ENCODE measurements at regions not wholly inside any gene's neighbourhood (a gene's known extent, or its start where the extent isn't known, plus 50 kb on each side); places are given as distances from the start of the nearest gene placed in this dataset.
A peak's percentile ranks its signal among the peaks of the same experiment; 100 is the strongest.

DNA sequence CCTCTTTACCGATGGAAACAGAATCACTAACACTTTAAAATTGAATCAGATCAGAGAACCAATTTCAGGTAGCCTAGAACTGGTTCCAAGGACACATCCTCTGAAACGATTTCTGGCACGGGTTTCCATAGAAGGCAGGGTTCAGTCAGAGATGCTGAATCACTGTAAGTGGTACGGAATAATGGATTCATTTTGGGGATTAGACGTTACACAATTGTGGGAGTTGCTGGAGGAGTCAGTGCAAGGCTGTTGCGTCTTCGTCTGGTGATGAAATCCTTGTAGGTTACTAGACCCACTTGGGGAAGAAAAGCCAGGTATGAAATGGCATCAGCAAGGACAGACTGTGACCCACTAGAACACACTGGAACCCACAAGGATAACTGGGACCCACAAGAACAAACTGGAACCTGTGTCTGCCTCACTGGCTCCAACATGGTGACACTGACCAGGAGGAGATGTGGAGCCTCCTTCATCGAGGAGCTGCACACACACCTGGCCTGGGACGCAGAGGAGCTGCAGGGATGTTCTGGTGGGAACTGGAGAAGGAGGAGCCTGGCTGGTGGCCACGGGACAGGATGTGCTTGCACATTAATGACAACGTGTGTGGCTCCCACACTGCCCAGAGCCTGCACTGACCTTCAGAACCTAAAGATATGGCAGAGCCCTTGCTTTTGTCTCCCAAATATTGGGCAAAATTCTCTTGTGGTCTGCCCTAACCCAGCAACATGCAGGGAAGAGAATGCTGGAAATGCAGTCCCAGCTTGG, 105.1 kb downstream of the TRAPPC11 start:
- DNase-seq (ENCODE audit: low spot score), result no peak

GRCh38 chr4:183765251-183765911, 106.3 kb downstream of the TRAPPC11 start:
- DNase-seq (ENCODE audit: low spot score), result no peak

DNA sequence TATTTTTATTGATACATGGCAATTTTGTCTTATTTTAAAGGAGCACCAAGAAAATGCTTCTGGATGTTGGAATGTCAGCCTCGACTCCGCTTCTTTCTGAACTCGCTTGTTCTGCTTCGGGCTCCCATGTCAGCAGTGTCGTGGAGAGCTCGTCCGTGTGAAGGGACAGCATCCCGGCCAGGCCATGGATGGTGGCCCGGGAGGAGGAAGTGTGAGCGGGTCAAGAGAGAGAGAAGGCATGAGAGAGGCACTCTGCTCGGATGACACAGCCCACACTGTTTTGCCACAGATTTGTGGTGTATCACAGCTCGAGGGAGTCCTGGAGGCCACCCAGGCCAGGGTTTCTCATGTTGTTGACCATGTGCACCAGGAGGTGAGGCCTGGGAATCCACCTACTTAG, 107.0 kb downstream of the TRAPPC11 start:
- DNase-seq (ENCODE audit: low spot score), result no peak

DNA sequence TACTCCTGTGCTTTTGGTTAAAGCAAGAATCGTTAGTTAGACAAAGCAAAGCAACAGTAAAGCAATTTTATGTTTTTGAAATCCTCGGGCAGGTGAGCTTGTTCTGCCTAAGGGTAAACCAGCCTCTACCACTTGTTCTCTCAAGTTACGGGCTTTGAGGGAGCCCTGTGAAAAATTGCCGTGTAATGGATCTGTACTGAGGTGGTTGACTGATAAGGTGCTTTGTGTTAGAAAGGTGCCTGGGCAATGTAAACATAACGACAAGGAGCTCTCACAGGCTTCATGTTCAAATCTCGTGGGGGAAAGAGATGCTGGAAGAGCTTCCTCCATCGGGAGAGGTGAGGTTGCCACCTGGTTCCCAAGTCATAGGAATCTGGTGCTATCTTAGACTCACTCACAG, 111.8 kb downstream of the TRAPPC11 start:
- no peak for DNase-seq (ENCODE audit: low spot score)

GRCh38 chr4:183772361-183772760, 113.3 kb downstream of the TRAPPC11 start:
- DNase-seq (ENCODE audit: low spot score), result no peak

DNA sequence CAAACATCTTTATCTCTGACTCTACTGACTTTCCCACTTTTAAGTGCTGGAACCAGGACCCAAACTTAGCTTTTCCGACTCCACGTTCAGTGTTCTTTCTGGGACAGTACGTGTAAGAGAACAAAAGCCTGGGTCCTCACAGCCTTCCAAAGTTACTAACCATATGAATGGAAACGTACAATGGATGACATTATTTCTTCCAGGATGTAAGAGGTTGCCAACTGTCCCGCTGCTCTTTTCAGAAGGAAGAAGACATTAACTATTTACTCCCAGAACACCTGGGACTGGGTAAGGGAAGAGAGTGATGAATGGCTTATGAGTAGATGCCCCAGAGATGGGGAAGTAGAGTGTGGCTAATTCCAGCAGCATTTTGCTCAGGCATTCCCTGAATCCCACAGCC, 114.7 kb downstream of the TRAPPC11 start:
- DNase-seq (ENCODE audit: low spot score), result no peak

DNA sequence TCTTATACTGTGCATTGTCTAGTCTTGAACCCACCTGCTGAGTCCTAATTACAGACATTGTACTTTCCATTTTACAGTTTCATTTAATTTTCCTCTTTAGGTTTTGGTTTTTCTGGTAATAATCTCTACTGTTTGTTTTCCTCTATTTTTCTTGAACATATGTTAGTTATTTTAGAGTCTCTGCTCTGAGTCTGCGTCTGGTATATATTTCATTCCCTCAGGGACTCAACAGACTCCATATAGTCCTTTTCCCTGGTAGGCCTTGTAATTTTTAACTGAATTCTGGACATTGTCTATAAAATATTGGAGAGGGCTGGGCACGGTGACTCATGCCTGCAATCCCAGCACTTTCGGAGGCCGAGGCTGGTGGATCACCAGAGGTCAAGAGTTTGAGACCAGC, 121.8 kb upstream of the STOX2 start:
- no peak for DNase-seq (ENCODE audit: low spot score)

- no peak for DNase-seq (ENCODE audit: low spot score)
These were observed 121.0 kb upstream of the STOX2 start for GRCh38 chr4:183783991-183784553.

- no peak for DNase-seq (ENCODE audit: low spot score)
These were observed 116.7 kb upstream of the STOX2 start for GRCh38 chr4:183788308-183788905.

- no peak for DNase-seq (ENCODE audit: low spot score)
These were observed 115.5 kb upstream of the STOX2 start for GRCh38 chr4:183789657-183790056.

- DNase-seq (ENCODE audit: low spot score), result no peak
These were observed 114.4 kb upstream of the STOX2 start for GRCh38 chr4:183790661-183791060.

DNA sequence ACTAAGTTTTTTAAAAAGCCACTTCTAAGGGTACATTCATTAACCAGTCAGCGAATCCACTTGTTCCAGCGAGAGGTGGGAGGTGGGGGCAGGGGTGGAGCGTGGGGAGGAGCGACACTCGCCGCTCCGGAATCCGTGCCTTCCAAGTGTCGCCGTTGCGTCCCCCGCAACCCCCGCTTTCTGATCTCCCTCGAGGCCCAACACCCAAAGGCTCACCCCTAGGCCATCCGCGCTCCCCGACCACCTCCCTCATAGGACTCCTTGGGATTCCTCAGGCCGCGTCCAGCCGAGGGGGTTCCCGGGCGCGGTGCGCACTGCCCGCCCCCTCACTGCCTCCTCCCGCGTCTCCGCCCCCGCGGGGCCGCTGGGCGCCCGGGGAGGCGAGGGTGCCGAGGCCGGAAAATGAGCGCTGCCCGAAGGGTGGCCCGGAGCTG, 108.1 kb upstream of the STOX2 start:
- peak; percentile 22 for DNase-seq (ENCODE audit: low spot score)

GRCh38 chr4:183797445-183798300, 107.4 kb upstream of the STOX2 start:
- DNase-seq (ENCODE audit: low spot score), result peak; percentile 9

GRCh38 chr4:183798301-183799253, 106.5 kb upstream of the STOX2 start:
- no peak for DNase-seq (ENCODE audit: low spot score)

- DNase-seq (ENCODE audit: low spot score), result no peak
These were observed 103.5 kb upstream of the STOX2 start for GRCh38 chr4:183801457-183802165.

DNA sequence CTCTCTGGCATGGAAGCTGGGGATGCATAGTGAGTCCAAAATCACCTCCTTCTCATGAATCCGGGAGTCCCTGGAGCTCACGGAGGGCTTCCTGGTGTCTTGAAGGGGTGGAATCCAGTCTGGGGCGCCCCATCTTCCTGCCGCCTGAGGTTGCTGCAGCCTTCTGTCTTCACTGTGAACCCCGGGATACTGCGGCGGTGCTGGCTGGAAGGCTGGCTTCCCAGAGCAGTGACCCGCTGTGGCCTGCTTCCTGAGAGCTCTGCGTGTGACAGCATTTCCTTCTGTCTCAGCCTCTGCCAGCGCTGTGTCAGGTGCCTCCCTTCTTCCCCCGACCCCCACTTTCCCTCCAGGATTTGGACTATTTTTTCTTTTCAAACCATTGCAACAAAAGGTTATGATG, 98.8 kb upstream of the STOX2 start:
- no peak for DNase-seq (ENCODE audit: low spot score)

GRCh38 chr4:183807420-183808096, 97.5 kb upstream of the STOX2 start:
- DNase-seq (ENCODE audit: low spot score), result no peak

DNA sequence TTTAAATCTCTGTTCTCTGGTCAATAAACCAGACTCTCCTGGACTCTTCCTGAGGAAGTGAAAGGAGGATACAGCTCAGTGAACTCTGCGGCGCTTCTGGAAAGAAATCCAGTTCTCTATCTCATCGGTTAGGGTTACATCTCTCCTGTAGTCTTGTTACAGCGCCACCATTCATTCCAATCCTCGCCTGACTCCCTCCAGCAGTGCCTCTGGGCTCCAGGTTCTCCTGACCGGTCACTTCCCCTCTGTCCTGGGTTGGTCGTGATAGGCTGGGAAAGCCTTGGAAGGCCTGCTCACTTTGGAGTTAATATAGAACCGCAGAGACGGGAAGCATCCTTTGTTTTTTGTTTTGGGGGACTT, 97.0 kb upstream of the STOX2 start:
- no peak for DNase-seq (ENCODE audit: low spot score)

- no peak for DNase-seq (ENCODE audit: low spot score)
These were observed 92.5 kb upstream of the STOX2 start for GRCh38 chr4:183812567-183812966.

- no peak for DNase-seq (ENCODE audit: low spot score)
These were observed 90.6 kb upstream of the STOX2 start for GRCh38 chr4:183814461-183814860.
